Vagina (tissue), 2 donors: ENCODE measurements at regions not wholly inside any gene's neighbourhood (a gene's known extent, or its start where the extent isn't known, plus 50 kb on each side); places are given as distances from the start of the nearest gene placed in this dataset.

ENCODE experiments used
- DNase-seq, 2 donors: peaks; one replicate each; pipeline ENCODE4 v3.0.0-alpha.2; 2017; ENCODE audit errors: extremely low spot score in 2 of 2
- H3K27ac ChIP-seq: fragments of 200-600 bp; sonication (generic); one replicate; pipeline ENCODE4 v1.5.1; 2019
- H3K27me3 ChIP-seq: fragments of 200-600 bp; sonication (generic); one replicate; pipeline ENCODE4 v1.5.1; 2019
- H3K36me3 ChIP-seq, 2 donors: fragments of 200-600 bp; sonication (generic); one replicate each; pipeline ENCODE4 v1.5.1; 2017 to 2019
- H3K4me1 ChIP-seq: fragments of 200-600 bp; sonication (generic); one replicate; pipeline ENCODE4 v1.5.1; 2019
- H3K4me3 ChIP-seq, 2 donors: fragments of 200-600 bp; sonication (generic); 1 replicate in 1 of 2; 2 replicates in 1 of 2; pipeline ENCODE4 v1.5.1; 2016 to 2019
- H3K9me3 ChIP-seq: fragments of 200-600 bp; sonication (generic); one replicate; pipeline ENCODE4 v1.5.1; 2019
- CTCF ChIP-seq, 3 experiments: fragments of 450-650 bp in 2 of 3; fragments of 200-600 bp in 1 of 3; sonication (generic) in 1 of 3; IDR thresholded peaks; one replicate each; pipeline ENCODE4 v1.5.1; 2017 to 2019; ENCODE audit warnings: antibody characterized with exemption in 3 of 3, mild to moderate bottlenecking in 2 of 3, moderate library complexity in 2 of 3
- POLR2A ChIP-seq, 2 donors: fragments of 450-650 bp; IDR thresholded peaks; one replicate each; pipeline ENCODE4 v1.6.1; 2017; ENCODE audit warnings: antibody characterized with exemption in 2 of 2, mild to moderate bottlenecking in 2 of 2, moderate library complexity in 2 of 2
- POLR2AphosphoS5 ChIP-seq, 2 donors: sonication (generic); formaldehyde crosslinking; IDR thresholded peaks; one replicate each; pipeline ENCODE4 v1.9.0; 2017; ENCODE audit warnings: antibody characterized with exemption in 2 of 2, mild to moderate bottlenecking in 2 of 2, low read depth in 1 of 2; ENCODE audit not compliant: insufficient read depth in 1 of 2
- intact Hi-C: fragments of 100-400 bp; cut with DNase I; formaldehyde crosslinking; loops from one replicate; pipeline ENCODE4 v1.15.1; 2023

DNA sequence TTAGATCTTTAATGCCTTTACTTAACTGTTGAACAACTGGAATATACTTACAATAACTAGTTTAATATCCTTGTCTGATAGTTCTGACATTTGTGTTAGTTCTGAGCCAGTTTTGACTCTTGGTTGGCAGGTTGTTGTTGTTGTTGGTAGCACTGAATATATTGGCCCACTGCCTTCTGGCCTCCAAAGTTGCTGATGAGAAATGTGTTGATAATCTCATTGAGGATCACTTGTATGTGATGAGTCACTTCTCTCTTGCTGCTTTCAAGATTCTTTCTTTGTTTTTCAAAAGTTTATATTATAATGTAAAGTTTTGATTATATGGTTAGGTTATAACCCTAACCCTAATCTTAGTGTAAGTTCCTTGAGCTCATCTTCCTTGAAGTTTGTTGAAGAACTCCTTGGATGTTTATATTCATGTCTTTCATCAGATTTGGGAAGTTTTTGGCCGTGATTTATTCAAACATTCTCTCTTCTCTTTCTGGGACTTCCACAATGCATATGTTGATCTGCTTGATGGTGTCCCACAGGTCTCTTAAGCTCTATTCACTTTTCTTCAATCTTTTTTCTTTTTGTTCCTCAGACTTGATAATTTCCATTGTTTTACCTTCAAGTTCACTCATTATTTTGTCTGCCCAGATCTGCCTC lies 149.7 kb downstream of the FGF18 start:
- H3K4me3 ChIP-seq, result no peak overlapping the region
- no peak for DNase-seq
- no peak for TF ChIP-seq CTCF (IDR thresholded peaks at IDR 0.05)
- TF ChIP-seq POLR2AphosphoS5 (IDR thresholded peaks at IDR 0.05; ENCODE audit: insufficient read depth in 1 of 2, low read depth in 1 of 2), result no peak
- no peak for TF ChIP-seq POLR2A (IDR thresholded peaks at IDR 0.05)

DNA sequence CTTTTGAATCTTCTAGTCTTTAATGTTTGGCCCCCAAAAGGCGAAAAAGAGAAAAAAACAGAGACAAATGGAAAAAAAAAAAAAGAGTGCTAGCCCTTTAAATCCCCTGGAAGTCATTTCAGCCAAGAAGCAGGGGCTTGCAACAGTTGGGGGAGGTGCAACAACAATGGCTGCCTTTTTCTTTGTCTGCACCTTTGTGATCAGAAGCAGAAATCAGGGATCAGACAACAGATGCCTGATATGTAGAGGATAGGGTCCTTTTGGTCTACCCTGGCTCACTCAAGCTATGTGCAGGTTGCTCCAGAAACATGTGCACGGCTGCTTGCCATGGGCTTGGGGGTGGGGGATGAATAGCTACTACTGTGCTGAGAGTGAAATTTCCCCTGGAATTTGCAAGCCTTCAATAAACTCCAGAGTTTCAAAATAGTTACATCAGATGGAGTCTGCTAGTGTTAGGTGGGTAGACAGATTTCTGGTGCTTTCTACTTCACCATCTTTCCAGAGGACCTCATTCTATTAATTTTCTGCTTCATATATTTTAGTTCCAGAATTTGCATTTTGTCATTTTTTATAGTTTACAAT lies 150.9 kb downstream of the FGF18 start:
- Histone ChIP-seq H3K4me3 (no peak overlapping the region), H3K27ac (no peak overlapping the region), H3K4me1 (no peaks in the 10 kb centered on the region), H3K27me3 (no peaks in the 10 kb centered on the region), H3K36me3 (no peaks in the 10 kb centered on the region), H3K9me3 (peaks cover 7% of the 10 kb centered on the region)
- TF ChIP-seq POLR2AphosphoS5 (IDR thresholded peaks at IDR 0.05; ENCODE audit: insufficient read depth in 1 of 2, low read depth in 1 of 2) (no peak), POLR2A (IDR thresholded peaks at IDR 0.05) (no peak), CTCF (IDR thresholded peaks at IDR 0.05) (no peak)
- intact Hi-C loops, result loop anchor here (10.0 kb wide), 1 partner anchor 76 kb away; no protein-coding TSS in a partner anchor
- DNase-seq, result no peak

More for the DNA sequence above, 149.7 kb downstream of the FGF18 start:
- intact Hi-C loops, result no loop called here
- Histone ChIP-seq H3K36me3 (no peaks in the 10 kb centered on the region), H3K9me3 (peaks cover 7% of the 10 kb centered on the region), H3K4me1 (no peaks in the 10 kb centered on the region), H3K27ac (no peak overlapping the region), H3K27me3 (no peaks in the 10 kb centered on the region)

- H3K27ac ChIP-seq, result no peak overlapping the region
- no peaks in the 10 kb centered on the region for H3K27me3 ChIP-seq
- H3K4me3 ChIP-seq, result no peak overlapping the region
- no peak for DNase-seq
- H3K4me1 ChIP-seq, result no peaks in the 10 kb centered on the region
- intact Hi-C loops, result loop anchor here (10.0 kb wide), 1 partner anchor 77 kb away; no protein-coding TSS in a partner anchor
- no peaks in the 10 kb centered on the region for H3K36me3 ChIP-seq
- TF ChIP-seq CTCF (IDR thresholded peaks at IDR 0.05) (no peak), POLR2AphosphoS5 (IDR thresholded peaks at IDR 0.05; ENCODE audit: insufficient read depth in 1 of 2, low read depth in 1 of 2) (no peak), POLR2A (IDR thresholded peaks at IDR 0.05) (no peak)
- H3K9me3 ChIP-seq, result peaks cover 7% of the 10 kb centered on the region
These were observed 152.2 kb downstream of the FGF18 start for GRCh38 chr5:171571663-171572062.

DNA sequence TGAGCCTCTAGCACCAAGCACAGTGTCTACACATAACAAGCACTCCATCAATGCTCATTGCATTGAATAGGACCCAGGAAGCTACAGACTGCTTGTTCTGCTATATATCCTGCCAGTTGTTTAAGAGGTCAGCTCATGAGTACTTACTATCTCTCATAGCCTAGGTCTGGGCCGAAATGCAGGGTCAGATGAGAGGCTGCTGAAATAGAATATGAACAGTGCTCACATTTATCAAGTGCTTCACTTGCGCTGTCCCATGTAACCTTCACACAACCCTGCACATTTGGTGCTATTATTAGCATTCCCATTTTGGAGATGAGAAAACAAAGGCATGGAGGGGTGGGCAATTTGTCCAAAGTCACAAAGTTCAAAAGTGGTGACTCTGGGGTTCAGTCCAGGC lies 153.6 kb downstream of the FGF18 start:
- intact Hi-C loops, result loop anchor here (10.0 kb wide), 1 partner anchor 78 kb away; no protein-coding TSS in a partner anchor
- peak in 1 of 2 donors; percentile 31 for DNase-seq
- no peaks in the 10 kb centered on the region for H3K36me3 ChIP-seq
- H3K27me3 ChIP-seq, result no peaks in the 10 kb centered on the region
- TF ChIP-seq POLR2AphosphoS5 (IDR thresholded peaks at IDR 0.05; ENCODE audit: insufficient read depth in 1 of 2, low read depth in 1 of 2), result no peak
- TF ChIP-seq CTCF (IDR thresholded peaks at IDR 0.05), result no peak
- TF ChIP-seq POLR2A (IDR thresholded peaks at IDR 0.05), result no peak
- H3K27ac ChIP-seq, result no peak overlapping the region
- H3K9me3 ChIP-seq, result peaks cover 7% of the 10 kb centered on the region
- no peak overlapping the region for H3K4me3 ChIP-seq
- H3K4me1 ChIP-seq, result peaks cover 5% of the 10 kb centered on the region
